AG09319 (cell line): ENCODE measurements at regions not wholly inside any gene's neighbourhood (a gene's known extent, or its start where the extent isn't known, plus 50 kb on each side); places are given as distances from the start of the nearest gene placed in this dataset.

Experiments used
- DNase-seq: peaks from one replicate; pipeline ENCODE4 v3.0.0-alpha.2; 2010; ENCODE audit warnings: low read depth; ENCODE audit errors: extremely low read depth
- CTCF ChIP-seq: IDR thresholded peaks from 2 replicates; pipeline ENCODE4 v1.5.1; 2011; ENCODE audit warnings: low read depth, mild to moderate bottlenecking, inconsistent platforms, low read length, moderate library complexity

DNA sequence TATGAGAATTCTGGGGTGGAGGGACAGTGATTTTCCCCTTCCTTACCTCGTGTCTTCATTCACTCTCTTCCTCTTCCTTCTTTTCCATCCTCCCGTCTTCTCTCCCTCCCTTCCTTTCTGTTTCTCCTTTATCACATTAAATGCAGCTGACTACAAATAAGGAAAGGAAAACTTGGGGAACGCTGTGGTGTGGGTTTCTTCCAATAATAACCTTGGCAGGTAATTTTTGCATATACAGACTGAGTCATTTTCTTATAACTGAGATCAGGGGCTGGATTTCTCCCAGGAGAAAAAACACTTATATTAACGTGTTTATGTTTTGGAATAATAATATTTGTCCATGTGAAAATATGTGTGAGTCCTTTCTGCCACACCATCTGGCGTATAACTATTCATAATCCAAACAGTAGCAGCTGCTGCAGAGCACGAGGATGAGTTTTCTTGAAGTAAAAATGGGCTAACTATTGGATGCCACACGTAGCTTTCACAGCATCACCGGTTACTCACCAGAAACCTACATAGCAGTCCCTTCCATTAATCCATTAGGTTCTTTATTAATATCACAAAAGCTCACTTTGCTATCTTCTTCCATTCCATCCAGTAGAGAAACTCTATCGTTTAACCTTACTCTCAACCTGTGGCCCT, 139.2 kb upstream of the SASH1 start:
- DNase-seq, result no peak
- no peak for TF ChIP-seq CTCF

- no peak for DNase-seq
- no peak for TF ChIP-seq CTCF
These were observed 138.7 kb upstream of the SASH1 start for GRCh38 chr6:148203970-148204369.

GRCh38 chr6:148208298-148208697, 134.3 kb upstream of the SASH1 start:
- no peak for DNase-seq
- TF ChIP-seq CTCF, result no peak

GRCh38 chr6:148211777-148212324, 130.8 kb upstream of the SASH1 start:
- DNase-seq, result no peak
- TF ChIP-seq CTCF, result no peak

GRCh38 chr6:148212366-148212765, 130.3 kb upstream of the SASH1 start:
- no peak for DNase-seq
- no peak for TF ChIP-seq CTCF

DNA sequence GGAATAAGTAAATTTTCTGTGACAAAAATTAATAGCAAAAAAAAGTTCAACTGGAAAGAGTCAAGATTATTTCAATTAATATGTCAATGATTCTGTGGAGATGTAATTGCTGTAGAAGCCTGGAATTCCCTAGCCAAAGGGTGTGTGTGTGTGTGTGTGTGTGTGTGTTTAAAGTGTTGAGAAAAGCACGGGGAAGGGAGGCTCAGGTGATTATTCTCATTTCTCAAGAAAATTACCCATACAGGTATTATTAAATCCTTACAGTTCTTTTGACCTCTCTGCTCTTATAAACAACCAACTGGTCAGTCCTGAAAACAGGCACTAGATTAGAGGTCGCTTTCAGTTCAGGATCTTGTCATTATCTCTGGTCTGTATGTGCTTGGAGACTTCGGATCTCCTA, 129.3 kb upstream of the SASH1 start:
- TF ChIP-seq CTCF, result no peak
- DNase-seq, result no peak

DNA sequence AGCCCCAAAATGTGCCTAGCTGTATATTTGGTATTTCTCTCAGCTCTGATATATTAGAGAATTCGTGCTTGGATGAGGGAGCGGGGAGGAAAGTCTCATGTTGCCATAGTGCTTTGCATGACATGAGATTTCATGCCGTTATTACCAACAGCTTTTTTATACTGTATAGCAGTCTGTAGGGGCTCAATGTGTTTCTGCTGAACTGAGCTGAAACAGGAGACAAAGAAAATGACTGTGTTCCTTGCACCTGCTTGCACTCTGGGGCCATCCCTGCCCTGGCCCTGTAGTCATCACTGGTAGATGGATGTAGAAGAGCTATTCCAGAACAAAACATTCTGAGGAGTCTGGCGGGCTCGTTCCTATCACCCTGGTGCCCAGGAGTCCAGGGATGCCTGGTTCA, 128.0 kb upstream of the SASH1 start:
- no peak for TF ChIP-seq CTCF
- no peak for DNase-seq
